Skeletal muscle tissue (tissue), 3 donors: ENCODE measurements at regions not wholly inside any gene's neighbourhood (a gene's known extent, or its start where the extent isn't known, plus 50 kb on each side); places are given as distances from the start of the nearest gene placed in this dataset.
"Not testable (repeated sequence)": the region's sequence is repeated elsewhere in the genome, so short reads cannot be mapped to it uniquely, and the experiment has no call there.

Experiments
- H3K27ac ChIP-seq: one replicate; pipeline ENCODE4 v1.7.0; 2013; ENCODE audit warnings: mild to moderate bottlenecking, low read depth, low read length, inconsistent platforms
- H3K27me3 ChIP-seq, 3 donors: one replicate each; pipeline ENCODE4 v1.7.0; 2013; ENCODE audit warnings: low read length in 3 of 3; ENCODE audit not compliant: control insufficient read depth in 3 of 3, insufficient read depth in 3 of 3
- H3K36me3 ChIP-seq, 3 donors: one replicate each; pipeline ENCODE4 v1.7.0; 2013; ENCODE audit warnings: low read length in 3 of 3; ENCODE audit not compliant: control insufficient read depth in 3 of 3, insufficient read depth in 3 of 3
- H3K4me1 ChIP-seq, 3 donors: one replicate each; pipeline ENCODE4 v1.7.0; 2013; ENCODE audit warnings: low read length in 3 of 3, mild to moderate bottlenecking in 3 of 3; ENCODE audit not compliant: control insufficient read depth in 3 of 3, insufficient read depth in 3 of 3
- H3K4me3 ChIP-seq, 3 donors: one replicate each; pipeline ENCODE4 v1.7.0; 2013; ENCODE audit warnings: low read length in 3 of 3
- H3K9ac ChIP-seq, 3 donors: one replicate each; pipeline ENCODE4 v1.7.0; 2013; ENCODE audit warnings: low read length in 3 of 3, mild to moderate bottlenecking in 3 of 3, moderate library complexity in 2 of 3, low read depth in 1 of 3
- H3K9me3 ChIP-seq, 3 donors: one replicate each; pipeline ENCODE4 v1.7.0; 2013; ENCODE audit warnings: low read length in 3 of 3; ENCODE audit not compliant: control insufficient read depth in 3 of 3
- donor health status: Osteomylitis.

- not testable (repeated sequence) for H3K27ac ChIP-seq, H3K36me3 ChIP-seq, H3K9me3 ChIP-seq, H3K4me1 ChIP-seq, H3K4me3 ChIP-seq, H3K27me3 ChIP-seq, H3K9ac ChIP-seq
Observed at GRCh38 chr4:49222810-49223209, 236.7 kb downstream of the CWH43 start.

- not testable (repeated sequence) for H3K9me3 ChIP-seq, H3K9ac ChIP-seq, H3K4me1 ChIP-seq, H3K4me3 ChIP-seq, H3K27me3 ChIP-seq, H3K27ac ChIP-seq, H3K36me3 ChIP-seq
Observed at GRCh38 chr4:49226216-49226866, 240.3 kb downstream of the CWH43 start.

DNA sequence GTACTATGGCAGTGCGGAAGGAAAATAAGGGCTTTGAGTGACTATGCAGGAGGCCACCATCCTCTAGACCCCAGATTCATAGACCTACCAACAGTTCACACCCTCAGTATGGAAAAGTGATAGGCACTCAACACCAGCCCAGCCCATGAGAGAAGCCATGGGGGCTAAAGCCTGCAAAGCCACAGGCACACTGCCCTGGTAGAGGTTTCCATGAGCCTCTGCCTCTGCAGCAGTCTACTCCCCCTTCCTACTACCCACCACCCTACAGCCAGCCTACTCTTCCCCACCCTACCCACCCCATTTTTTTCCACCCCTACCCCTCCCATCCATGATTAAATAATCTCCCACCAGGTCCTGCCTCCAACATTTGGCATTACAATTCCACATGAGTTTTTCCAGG is 241.9 kb downstream of the CWH43 start:
- H3K9me3 ChIP-seq, H3K9ac ChIP-seq, H3K27ac ChIP-seq, H3K4me1 ChIP-seq, H3K36me3 ChIP-seq, H3K4me3 ChIP-seq, H3K27me3 ChIP-seq: not testable (repeated sequence)

DNA sequence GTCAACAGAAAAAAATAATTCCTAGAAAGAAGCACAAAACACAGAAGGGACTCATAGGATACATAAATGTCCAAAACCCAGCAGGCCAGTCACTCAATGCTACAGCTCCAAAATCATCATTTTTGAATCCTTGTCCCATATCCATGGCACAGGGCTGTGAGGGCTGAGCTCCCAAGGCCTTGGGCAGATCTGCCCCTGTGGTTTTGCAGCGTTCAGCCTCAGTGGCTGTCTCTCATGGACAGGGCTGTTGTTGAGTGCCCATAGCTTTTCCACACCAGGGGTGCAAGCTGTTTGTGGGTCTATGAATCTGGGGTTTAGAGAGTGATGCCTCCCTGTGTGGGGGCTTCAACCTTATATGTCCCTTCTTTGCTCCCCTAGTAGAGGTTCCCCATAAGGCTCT is 243.2 kb downstream of the CWH43 start:
- H3K4me1 ChIP-seq, H3K9ac ChIP-seq, H3K36me3 ChIP-seq, H3K4me3 ChIP-seq, H3K27me3 ChIP-seq, H3K9me3 ChIP-seq, H3K27ac ChIP-seq: not testable (repeated sequence)

- H3K9me3 ChIP-seq, H3K36me3 ChIP-seq, H3K27me3 ChIP-seq, H3K4me3 ChIP-seq, H3K27ac ChIP-seq, H3K9ac ChIP-seq, H3K4me1 ChIP-seq: not testable (repeated sequence)
Observed at GRCh38 chr4:49229713-49230112, 243.6 kb downstream of the CWH43 start.

- not testable (repeated sequence) for H3K36me3 ChIP-seq, H3K27ac ChIP-seq, H3K4me1 ChIP-seq, H3K4me3 ChIP-seq, H3K9ac ChIP-seq, H3K27me3 ChIP-seq, H3K9me3 ChIP-seq
Observed at GRCh38 chr4:49233346-49233745, 247.3 kb downstream of the CWH43 start.

GRCh38 chr4:49233749-49234148 is 247.7 kb downstream of the CWH43 start:
- not testable (repeated sequence) for H3K36me3 ChIP-seq, H3K27me3 ChIP-seq, H3K4me3 ChIP-seq, H3K27ac ChIP-seq, H3K4me1 ChIP-seq, H3K9ac ChIP-seq, H3K9me3 ChIP-seq

DNA sequence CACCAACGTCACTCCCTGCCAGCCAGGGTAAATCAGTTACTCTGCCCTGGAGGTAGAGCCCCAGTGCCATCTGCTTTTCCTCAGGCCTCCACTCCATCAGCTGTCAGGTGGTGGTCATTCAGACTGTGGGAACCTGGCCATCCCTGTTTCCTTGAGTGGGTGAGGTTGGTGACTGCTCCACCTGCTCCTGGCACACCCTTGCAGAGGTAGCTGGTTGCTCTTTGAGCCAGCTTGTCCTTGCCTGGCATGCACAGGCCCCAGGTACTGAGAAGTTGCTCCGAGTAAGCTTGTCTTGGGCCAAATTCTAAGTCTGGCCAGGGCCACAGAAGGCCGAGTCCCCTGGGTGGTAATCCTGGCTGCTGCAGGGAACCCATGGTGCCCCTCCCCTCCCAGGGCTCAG is 248.3 kb downstream of the CWH43 start:
- H3K9me3 ChIP-seq, H3K27me3 ChIP-seq, H3K36me3 ChIP-seq, H3K9ac ChIP-seq, H3K27ac ChIP-seq, H3K4me3 ChIP-seq, H3K4me1 ChIP-seq: not testable (repeated sequence)

GRCh38 chr4:49235413-49236160 is 249.5 kb downstream of the CWH43 start:
- not testable (repeated sequence) for H3K4me3 ChIP-seq, H3K27me3 ChIP-seq, H3K27ac ChIP-seq, H3K9ac ChIP-seq, H3K9me3 ChIP-seq, H3K4me1 ChIP-seq, H3K36me3 ChIP-seq

DNA sequence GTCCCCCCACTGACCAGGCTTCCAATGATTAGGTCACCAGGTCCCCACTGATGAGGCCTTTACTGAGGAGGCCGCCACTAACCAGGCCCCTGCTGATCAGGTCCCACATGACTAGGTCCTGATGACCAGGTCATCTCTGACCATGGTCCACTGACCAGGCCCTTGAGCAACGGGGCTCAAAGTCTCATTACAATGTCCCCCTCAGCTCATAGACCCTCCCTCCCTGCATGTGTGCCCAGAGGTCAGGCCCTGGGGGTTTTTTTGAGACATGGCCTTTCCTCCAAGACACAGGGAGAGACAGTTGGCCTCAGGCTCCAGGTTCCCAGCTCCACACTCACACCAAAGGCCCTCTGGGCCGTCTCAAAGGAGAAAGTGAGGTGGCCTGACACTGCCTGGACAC is 250.4 kb downstream of the CWH43 start:
- not testable (repeated sequence) for H3K4me1 ChIP-seq, H3K4me3 ChIP-seq, H3K9me3 ChIP-seq, H3K9ac ChIP-seq, H3K36me3 ChIP-seq, H3K27ac ChIP-seq, H3K27me3 ChIP-seq
